Loucy (cell line): ENCODE measurements at regions not wholly inside any gene's neighbourhood (a gene's known extent, or its start where the extent isn't known, plus 50 kb on each side); places are given as distances from the start of the nearest gene placed in this dataset.
"Not testable (repeated sequence)": the region's sequence is repeated elsewhere in the genome, so short reads cannot be mapped to it uniquely, and the experiment has no call there.

Source experiments
- H2AFZ ChIP-seq: fragments of 200-600 bp; sonication (generic); 2 replicates; pipeline ENCODE4 v1.6.0; 2016; ENCODE audit warnings: antibody characterized with exemption, mild to moderate bottlenecking, low read length, moderate library complexity
- H3F3A ChIP-seq: fragments of 200-600 bp; 2 replicates; pipeline ENCODE4 v1.6.0; 2016; ENCODE audit warnings: antibody characterized with exemption, low read depth, mild to moderate bottlenecking
- H3K27me3 ChIP-seq: fragments of 200-600 bp; sonication (generic); 2 replicates; pipeline ENCODE4 v1.6.1; 2014; ENCODE audit warnings: low read length, mild to moderate bottlenecking; ENCODE audit not compliant: insufficient read depth, poor library complexity, severe bottlenecking
- H3K36me3 ChIP-seq: fragments of 200-600 bp; sonication (generic); 2 replicates; pipeline ENCODE4 v1.6.1; 2016; ENCODE audit warnings: low read length; ENCODE audit not compliant: insufficient read depth
- H3K4me1 ChIP-seq: fragments of 200-600 bp; sonication (generic); 2 replicates; pipeline ENCODE4 v1.5.1; 2014; ENCODE audit warnings: low read length, mild to moderate bottlenecking; ENCODE audit not compliant: insufficient read depth, poor library complexity, severe bottlenecking
- H3K4me2 ChIP-seq: fragments of 200-600 bp; sonication (generic); 2 replicates; pipeline ENCODE4 v1.6.0; 2014; ENCODE audit warnings: antibody characterized with exemption, low read length, low read depth, mild to moderate bottlenecking; ENCODE audit not compliant: poor library complexity, severe bottlenecking
- H3K4me3 ChIP-seq: fragments of 200-600 bp; sonication (generic); 2 replicates; pipeline ENCODE4 v1.5.1; 2014; ENCODE audit warnings: low read length, mild to moderate bottlenecking, mixed read lengths; ENCODE audit not compliant: poor library complexity, severe bottlenecking
- H3K79me2 ChIP-seq: fragments of 200-600 bp; sonication (generic); 2 replicates; pipeline ENCODE4 v1.6.1; 2014; ENCODE audit warnings: low read length; ENCODE audit not compliant: insufficient read depth
- H3K9ac ChIP-seq: fragments of 200-600 bp; sonication (generic); 2 replicates; pipeline ENCODE4 v1.6.0; 2014; ENCODE audit warnings: mild to moderate bottlenecking, low read depth, low read length, moderate library complexity; ENCODE audit not compliant: poor library complexity, severe bottlenecking
- H3K9me2 ChIP-seq: fragments of 200-600 bp; sonication (generic); replicated peaks from 2 replicates; pipeline ENCODE4 v1.6.1; 2016; ENCODE audit warnings: low read depth, low read length, mixed read lengths
- H3K9me3 ChIP-seq: fragments of 200-600 bp; sonication (generic); 2 replicates; pipeline ENCODE4 v1.6.1; 2014; ENCODE audit warnings: mild to moderate bottlenecking, antibody characterized with exemption, low read length, low read depth; ENCODE audit not compliant: insufficient read depth
- H4K20me1 ChIP-seq: fragments of 200-600 bp; sonication (generic); 2 replicates; pipeline ENCODE4 v1.6.0; 2014; ENCODE audit warnings: antibody characterized with exemption, low read length, mild to moderate bottlenecking; ENCODE audit not compliant: insufficient read depth, poor library complexity, severe bottlenecking
- EZH2phosphoT487 ChIP-seq: fragments of 200-600 bp; IDR thresholded peaks from 2 replicates; pipeline ENCODE4 v1.6.1; 2018; ENCODE audit warnings: antibody characterized with exemption, mild to moderate bottlenecking, moderate library complexity, borderline replicate concordance
- TF ChIP-seq, protein P1 (sequence below): fragments of 200-600 bp; sonication (generic); conservative IDR thresholded peaks from 2 replicates; pipeline ENCODE4 v1.5.1; 2014; ENCODE audit warnings: mild to moderate bottlenecking, antibody characterized with exemption, low read length

DNA sequence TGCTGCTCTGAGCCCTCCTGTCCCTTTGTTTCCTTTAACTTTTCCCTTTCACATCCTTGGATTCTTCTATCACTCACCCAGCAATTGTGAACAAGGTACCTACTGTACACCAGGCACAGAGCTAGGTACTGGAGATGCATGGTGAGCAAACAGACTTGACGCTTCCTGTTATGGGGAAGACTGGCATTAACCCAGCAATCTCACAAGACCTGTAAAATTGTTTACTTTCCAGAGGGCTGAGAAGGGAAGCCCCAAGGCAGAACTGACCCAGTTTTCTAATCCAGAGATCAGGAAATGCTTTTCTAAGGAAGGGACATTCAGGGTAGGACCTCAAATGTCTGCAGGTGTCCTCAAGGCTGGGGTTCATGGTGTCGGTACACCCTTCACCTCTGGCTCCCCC is 171.6 kb upstream of the KAZN start:
- Histone ChIP-seq H3K27me3 (no peaks in the 10 kb centered on the region), H3K9ac (no peak overlapping the region), H3K4me1 (no peaks in the 10 kb centered on the region), H2AFZ (no peak overlapping the region), H3K79me2 (no peaks in the 10 kb centered on the region), H3K9me3 (no peaks in the 10 kb centered on the region), H3K36me3 (no peaks in the 10 kb centered on the region), H4K20me1 (no peaks in the 10 kb centered on the region), H3F3A (no peaks in the 10 kb centered on the region), H3K4me3 (no peak overlapping the region), H3K4me2 (no peak overlapping the region), H3K9me2 (no peaks in the 10 kb centered on the region)
- no peak for TF ChIP-seq EZH2phosphoT487
- TF ChIP-seq, protein P1, sequence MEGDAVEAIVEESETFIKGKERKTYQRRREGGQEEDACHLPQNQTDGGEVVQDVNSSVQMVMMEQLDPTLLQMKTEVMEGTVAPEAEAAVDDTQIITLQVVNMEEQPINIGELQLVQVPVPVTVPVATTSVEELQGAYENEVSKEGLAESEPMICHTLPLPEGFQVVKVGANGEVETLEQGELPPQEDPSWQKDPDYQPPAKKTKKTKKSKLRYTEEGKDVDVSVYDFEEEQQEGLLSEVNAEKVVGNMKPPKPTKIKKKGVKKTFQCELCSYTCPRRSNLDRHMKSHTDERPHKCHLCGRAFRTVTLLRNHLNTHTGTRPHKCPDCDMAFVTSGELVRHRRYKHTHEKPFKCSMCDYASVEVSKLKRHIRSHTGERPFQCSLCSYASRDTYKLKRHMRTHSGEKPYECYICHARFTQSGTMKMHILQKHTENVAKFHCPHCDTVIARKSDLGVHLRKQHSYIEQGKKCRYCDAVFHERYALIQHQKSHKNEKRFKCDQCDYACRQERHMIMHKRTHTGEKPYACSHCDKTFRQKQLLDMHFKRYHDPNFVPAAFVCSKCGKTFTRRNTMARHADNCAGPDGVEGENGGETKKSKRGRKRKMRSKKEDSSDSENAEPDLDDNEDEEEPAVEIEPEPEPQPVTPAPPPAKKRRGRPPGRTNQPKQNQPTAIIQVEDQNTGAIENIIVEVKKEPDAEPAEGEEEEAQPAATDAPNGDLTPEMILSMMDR, result no peak

GRCh38 chr1:14429577-14429976 is 168.9 kb upstream of the KAZN start:
- Histone ChIP-seq H3K4me2 (no peak overlapping the region), H3K9me2 (no peaks in the 10 kb centered on the region), H4K20me1 (no peaks in the 10 kb centered on the region), H3F3A (no peaks in the 10 kb centered on the region), H3K27me3 (no peaks in the 10 kb centered on the region), H3K4me1 (no peaks in the 10 kb centered on the region), H3K36me3 (no peaks in the 10 kb centered on the region), H3K4me3 (no peak overlapping the region), H3K9ac (no peak overlapping the region), H3K79me2 (no peaks in the 10 kb centered on the region), H2AFZ (no peak overlapping the region), H3K9me3 (no peaks in the 10 kb centered on the region)
- TF ChIP-seq EZH2phosphoT487, result no peak
- TF ChIP-seq, protein P1, result no peak

DNA sequence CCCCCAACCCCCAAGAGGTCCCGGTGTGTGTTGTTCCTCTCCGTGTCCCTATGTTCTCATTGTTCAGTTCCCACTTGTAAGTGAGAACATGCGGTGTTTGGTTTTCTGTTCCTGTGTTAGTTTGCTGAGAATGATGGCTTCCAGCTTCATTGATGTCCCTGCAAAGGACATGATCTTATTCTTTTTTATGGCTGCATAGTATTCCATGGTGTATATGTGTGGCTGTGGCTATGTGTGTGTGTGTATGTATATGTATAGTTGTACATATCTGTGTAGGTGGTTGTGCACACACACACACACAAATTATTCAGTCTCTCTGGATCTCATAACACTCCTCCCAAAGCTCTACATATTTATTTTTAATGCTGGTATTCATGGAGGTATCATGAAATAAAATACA is 165.8 kb upstream of the KAZN start:
- H3K4me1 ChIP-seq, H3K4me2 ChIP-seq, H3K4me3 ChIP-seq, H3K27me3 ChIP-seq, H3K36me3 ChIP-seq, H3K9ac ChIP-seq, H3K9me2 ChIP-seq, H3F3A ChIP-seq, H3K9me3 ChIP-seq, H2AFZ ChIP-seq, H3K79me2 ChIP-seq, H4K20me1 ChIP-seq: not testable (repeated sequence)

- H3K36me3 ChIP-seq, result no peaks in the 10 kb centered on the region
- H3K9me2 ChIP-seq, result no peaks in the 10 kb centered on the region
- H2AFZ ChIP-seq, result no peak overlapping the region
- no peaks in the 10 kb centered on the region for H3K79me2 ChIP-seq
- no peaks in the 10 kb centered on the region for H3K9me3 ChIP-seq
- TF ChIP-seq EZH2phosphoT487, result no peak
- TF ChIP-seq, protein P1, result no peak; the same call in 1 of the 2 replicates
- H3K27me3 ChIP-seq, result no peaks in the 10 kb centered on the region
- H3K4me3 ChIP-seq, result no peak overlapping the region
- no peak overlapping the region for H3K9ac ChIP-seq
- H4K20me1 ChIP-seq, result no peaks in the 10 kb centered on the region
- H3K4me1 ChIP-seq, result no peaks in the 10 kb centered on the region
- H3K4me2 ChIP-seq, result no peak overlapping the region
- H3F3A ChIP-seq, result no peaks in the 10 kb centered on the region
These were observed 163.0 kb upstream of the KAZN start for GRCh38 chr1:14435368-14436023.
